IMR-90 (cell line): ENCODE measurements at regions not wholly inside any gene's neighbourhood (a gene's known extent, or its start where the extent isn't known, plus 50 kb on each side); places are given as distances from the start of the nearest gene placed in this dataset.

Experiments
- ATAC-seq: fragments of 200-7000 bp; cut with Tn5 transposase; 2 replicates; pipeline ENCODE4 v1.9.1; 2020; ENCODE audit warnings: low read depth, mild to moderate bottlenecking, moderate library complexity
- BruUV-seq: library from RNA; stranded (reverse); fragments of 400-500 nt; replicated peaks from 2 replicates; lab custom pipeline; 2021; lab: Mats Ljungman, UMichigan
- CTCF ChIA-PET: fragments of 300-600 bp; formaldehyde crosslinking; extraction: SDS; loops from one replicate; lab custom pipeline; 2021; ENCODE audit warnings: antibody characterized with exemption; lab: Yijun Ruan, JAX
- POLR2A ChIA-PET: fragments of 300-600 bp; sonication (Branson Sonifier 250); formaldehyde crosslinking; loops from one replicate; lab custom pipeline; 2022; ENCODE audit warnings: antibody characterized with exemption; ENCODE audit not compliant: unreplicated experiment; lab: Charles Lee
- DNase-seq: peaks from one replicate; pipeline ENCODE4 v3.0.0; 2013
- H2AFZ ChIP-seq: replicated peaks from 2 replicates; pipeline ENCODE3; 2013; ENCODE audit warnings: low read length, mild to moderate bottlenecking; ENCODE audit not compliant: poor library complexity
- H2AK5ac ChIP-seq: 2 replicates; pipeline ENCODE4 v1.6.1; 2013; ENCODE audit warnings: low read depth, low read length, inconsistent platforms
- H2AK9ac ChIP-seq: replicated peaks from 2 replicates; pipeline ENCODE3; 2013; ENCODE audit warnings: mild to moderate bottlenecking, low read depth, low read length, moderate library complexity; ENCODE audit not compliant: poor library complexity
- H2BK120ac ChIP-seq: 2 replicates; pipeline ENCODE4 v1.6.1; 2013; ENCODE audit warnings: low read depth, low read length, inconsistent platforms
- H2BK15ac ChIP-seq: 3 replicates; pipeline ENCODE4 v1.6.1; 2013; ENCODE audit warnings: low read depth, low read length, inconsistent platforms
- H2BK20ac ChIP-seq: 2 replicates; pipeline ENCODE4 v1.6.1; 2013; ENCODE audit warnings: low read depth, mild to moderate bottlenecking, inconsistent platforms, low read length, moderate library complexity
- H2BK5ac ChIP-seq: 2 replicates; pipeline ENCODE4 v1.6.1; 2013; ENCODE audit warnings: mild to moderate bottlenecking, low read depth, low read length, inconsistent platforms; ENCODE audit not compliant: poor library complexity, severe bottlenecking
- H3K14ac ChIP-seq: replicated peaks from 2 replicates; pipeline ENCODE4 v1.6.1; 2013; ENCODE audit warnings: low read depth, low read length, inconsistent platforms
- H3K18ac ChIP-seq: 2 replicates; pipeline ENCODE4 v1.6.1; 2013; ENCODE audit warnings: low read depth, low read length, control low read depth
- H3K23ac ChIP-seq: 2 replicates; pipeline ENCODE4 v1.6.1; 2013; ENCODE audit warnings: low read depth, low read length, inconsistent platforms
- H3K27ac ChIP-seq: 2 replicates; pipeline ENCODE4 v1.5.1; 2013; ENCODE audit warnings: mild to moderate bottlenecking, control low read depth, low read length; ENCODE audit not compliant: insufficient read depth
- H3K27me3 ChIP-seq: 2 replicates; pipeline ENCODE4 v1.6.1; 2013; ENCODE audit warnings: low read length; ENCODE audit not compliant: control insufficient read depth, insufficient read depth
- H3K36me3 ChIP-seq: 2 replicates; pipeline ENCODE4 v1.6.1; 2013; ENCODE audit warnings: low read length, mixed read lengths; ENCODE audit not compliant: control insufficient read depth, insufficient read depth
- H3K4ac ChIP-seq: 2 replicates; pipeline ENCODE4 v1.6.1; 2013; ENCODE audit warnings: low read depth, low read length, inconsistent platforms
- H3K4me1 ChIP-seq: 2 replicates; pipeline ENCODE4 v1.6.1; 2013; ENCODE audit warnings: low read length, mixed read lengths; ENCODE audit not compliant: control insufficient read depth, insufficient read depth
- H3K4me2 ChIP-seq: 2 replicates; pipeline ENCODE4 v1.6.1; 2013; ENCODE audit warnings: low read depth, mild to moderate bottlenecking, control low read depth, low read length, moderate library complexity
- H3K4me3 ChIP-seq: 2 replicates; pipeline ENCODE4 v1.5.1; 2013; ENCODE audit warnings: low read depth, mild to moderate bottlenecking, control low read depth, low read length, moderate library complexity; ENCODE audit not compliant: insufficient read depth
- H3K56ac ChIP-seq: 2 replicates; pipeline ENCODE4 v1.6.1; 2013; ENCODE audit warnings: low read length, inconsistent platforms; ENCODE audit not compliant: insufficient read depth; ENCODE audit errors: extremely low read depth
- H3K79me1 ChIP-seq, 2 experiments: 2 replicates each; pipeline ENCODE4 v1.6.1; 2013; ENCODE audit warnings: low read length in 2 of 2, inconsistent platforms in 1 of 2, low read depth in 1 of 2
- H3K9ac ChIP-seq: 2 replicates; pipeline ENCODE4 v1.6.1; 2013; ENCODE audit warnings: low read depth, low read length, control low read depth
- H3K9me1 ChIP-seq: 2 replicates; pipeline ENCODE4 v1.6.1; 2013; ENCODE audit warnings: low read length, inconsistent platforms; ENCODE audit not compliant: insufficient read depth
- H3K9me3 ChIP-seq: 2 replicates; pipeline ENCODE4 v1.6.1; 2013; ENCODE audit warnings: low read length; ENCODE audit not compliant: control insufficient read depth, insufficient read depth
- H4K20me1 ChIP-seq: 2 replicates; pipeline ENCODE4 v1.6.1; 2013; ENCODE audit warnings: low read length, inconsistent platforms; ENCODE audit not compliant: insufficient read depth
- H4K5ac ChIP-seq: 2 replicates; pipeline ENCODE4 v1.6.1; 2013; ENCODE audit warnings: mild to moderate bottlenecking, low read depth, low read length, control low read depth
- H4K8ac ChIP-seq, 2 experiments: 2 replicates each; pipeline ENCODE4 v1.6.1; 2013; ENCODE audit warnings: low read depth in 2 of 2, low read length in 2 of 2, control low read depth in 1 of 2, inconsistent platforms in 1 of 2
- H4K91ac ChIP-seq: 2 replicates; pipeline ENCODE4 v1.6.1; 2013; ENCODE audit warnings: low read depth, low read length, inconsistent platforms; ENCODE audit not compliant: insufficient read depth
- BHLHE40 ChIP-seq: fragments of 150-350 bp; IDR thresholded peaks from 2 replicates; pipeline ENCODE4 v1.6.1; 2016; ENCODE audit warnings: mild to moderate bottlenecking, low read depth, low read length
- CEBPB ChIP-seq: IDR thresholded peaks from 2 replicates; pipeline ENCODE4 v1.6.1; 2012; ENCODE audit warnings: low read depth, low read length, improper control_type of control experiment
- CHD1 ChIP-seq: IDR thresholded peaks from 2 replicates; pipeline ENCODE4 v1.6.1; 2012; ENCODE audit warnings: low read depth, low read length, improper control_type of control experiment
- CTCF ChIP-seq: conservative IDR thresholded peaks from 2 replicates; pipeline ENCODE4 v1.5.1; 2012; ENCODE audit warnings: mild to moderate bottlenecking, low read depth, low read length, improper control_type of control experiment
- FOS ChIP-seq: fragments of 150-350 bp; IDR thresholded peaks from 2 replicates; pipeline ENCODE4 v1.6.1; 2016; ENCODE audit warnings: low read depth, low read length
- MAFK ChIP-seq: IDR thresholded peaks from 2 replicates; pipeline ENCODE4 v1.6.1; 2012; ENCODE audit warnings: low read depth, low read length, improper control_type of control experiment
- MAZ ChIP-seq: IDR thresholded peaks from 2 replicates; pipeline ENCODE4 v1.6.1; 2012; ENCODE audit warnings: low read depth, mild to moderate bottlenecking, low read length, improper control_type of control experiment, moderate library complexity, borderline replicate concordance
- MXI1 ChIP-seq: IDR thresholded peaks from 2 replicates; pipeline ENCODE4 v1.6.1; 2012; ENCODE audit warnings: low read depth, mild to moderate bottlenecking, low read length, moderate library complexity, borderline replicate concordance
- NFE2L2 ChIP-seq: fragments of 150-350 bp; IDR thresholded peaks from 2 replicates; pipeline ENCODE4 v1.6.1; 2016; ENCODE audit warnings: low read depth, mild to moderate bottlenecking, low read length
- RAD21 ChIP-seq: IDR thresholded peaks from 2 replicates; pipeline ENCODE4 v1.6.1; 2012; ENCODE audit warnings: low read length, improper control_type of control experiment
- RFX5 ChIP-seq: IDR thresholded peaks from 2 replicates; pipeline ENCODE4 v1.8.0; 2012; ENCODE audit warnings: low read depth, mild to moderate bottlenecking, low read length, moderate library complexity
- SMC3 ChIP-seq: fragments of 150-350 bp; IDR thresholded peaks from 2 replicates; pipeline ENCODE4 v1.6.1; 2016; ENCODE audit warnings: low read depth, mild to moderate bottlenecking, antibody characterized with exemption, low read length, moderate library complexity
- USF2 ChIP-seq: fragments of 150-350 bp; IDR thresholded peaks from 2 replicates; pipeline ENCODE4 v1.6.1; 2017; ENCODE audit warnings: mild to moderate bottlenecking, antibody characterized with exemption, low read length, low read depth
- WGBS, 2 experiments: methylation state at CpG; one replicate each; pipeline versions ENCODE4 v1.1.5 to v1.1.7; 2013; ENCODE audit warnings: missing lambda C conversion rate in 2 of 2; ENCODE audit not compliant: insufficient read length in 1 of 2; ENCODE audit errors: extremely low coverage in 2 of 2; 5-methylcytosine and 5-hydroxymethylcytosine counted together
- dilution Hi-C: fragments of 300-500 bp; cut with HindIII; formaldehyde crosslinking; loops from one replicate; pipeline ENCODE4 v1.14.3; 2018; ENCODE audit warnings: low sequenced_read_pairs; ENCODE audit not compliant: unreplicated experiment
- in situ Hi-C: fragments of 300-500 bp; cut with MboI; formaldehyde crosslinking; loops from 3 replicates; pipeline ENCODE4 v1.14.3; 2019; ENCODE audit warnings: low sequenced_read_pairs, inconsistent platforms, mixed read lengths
- intact Hi-C: fragments of 100-400 bp; cut with micrococcal nuclease; formaldehyde crosslinking; loops from 2 replicates; pipeline ENCODE4 v1.10.0; 2022

DNA sequence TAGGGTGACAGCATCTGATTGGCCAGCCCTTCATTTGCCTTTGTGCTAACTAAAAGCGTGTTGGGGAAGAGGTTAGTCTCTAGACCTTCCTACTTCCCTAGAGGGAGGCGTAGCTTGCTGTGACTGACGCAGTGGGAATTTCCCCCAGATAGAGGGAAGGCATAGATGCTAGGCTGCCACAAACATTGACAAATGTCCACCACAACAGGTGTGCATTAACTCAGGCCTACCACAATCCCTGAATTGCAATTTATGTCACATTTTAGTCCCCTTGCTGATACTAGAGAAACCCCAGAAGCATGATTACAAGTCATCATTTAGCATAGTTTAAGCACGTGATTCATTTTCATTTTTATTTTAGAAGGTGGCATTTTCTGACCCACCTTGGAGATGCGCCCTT is 76.3 kb upstream of the WSB1 start:
- DNase-seq (no peak), ATAC-seq (no peak)

More for the DNA sequence above, 76.3 kb upstream of the WSB1 start:
- Histone ChIP-seq H3K79me1 (no peaks in the 10 kb centered on the region), H3K9me3 (peaks cover 4% of the 10 kb centered on the region; the same call in 1 of the 2 replicates), H2BK20ac (no peak overlapping the region), H2AK5ac (no peak overlapping the region), H4K5ac (no peak overlapping the region), H4K20me1 (no peaks in the 10 kb centered on the region), H2BK15ac (no peak overlapping the region), H3K27me3 (no peaks in the 10 kb centered on the region), H2BK5ac (no peak overlapping the region), H3K4ac (no peak overlapping the region), H3K56ac (no peak overlapping the region), H3K4me1 (no peaks in the 10 kb centered on the region), H2AFZ (no peak overlapping the region), H3K23ac (no peak overlapping the region), H4K8ac (no peak overlapping the region), H3K27ac (no peak overlapping the region), H3K4me3 (no peak overlapping the region), H3K14ac (no peak overlapping the region), H3K9ac (no peak overlapping the region), H2BK120ac (no peak overlapping the region), H3K9me1 (no peaks in the 10 kb centered on the region), H4K91ac (no peak overlapping the region), H3K4me2 (no peak overlapping the region), H3K18ac (no peak overlapping the region), H2AK9ac (no peak overlapping the region), H3K36me3 (no peaks in the 10 kb centered on the region)
- dilution Hi-C loops (no loop called here), in situ Hi-C loops (no loop called here), intact Hi-C loops (no loop called here)
- TF ChIP-seq MAZ (no peak), MXI1 (no peak), SMC3 (no peak), FOS (no peak), RFX5 (no peak), CTCF (no peak), CHD1 (no peak), BHLHE40 (no peak), NFE2L2 (no peak), MAFK (no peak), RAD21 (no peak), USF2 (no peak), CEBPB (no peak)
- BruUV-seq, result no TSS peak
- ChIA-PET POLR2A (no interaction called here), CTCF (no interaction called here)
- no CpG with 5 or more reads among the region's 5 CpGs for WGBS, 2 experiments
